ENCODE measurements at regions not wholly inside any gene's neighbourhood (a gene's known extent, or its start where the extent isn't known, plus 50 kb on each side); places are given as distances from the start of the nearest gene placed in this dataset.

- H3K9me3 ChIP-seq: no peaks in the 10 kb centered on the region
- WGBS, 2 donors: 86 to 93% methylated on average over 14 of the region's 14 CpGs
- no peaks in the 10 kb centered on the region for H3K4me1 ChIP-seq
- H3K36me3 ChIP-seq: no peaks in the 10 kb centered on the region
- H3K27me3 ChIP-seq: no peaks in the 10 kb centered on the region
- H3K27ac ChIP-seq: no peak overlapping the region
- H3K4me3 ChIP-seq: no peak overlapping the region
- no peak for TF ChIP-seq POLR2AphosphoS5 (IDR thresholded peaks at IDR 0.05)
- no peak for TF ChIP-seq POLR2A (IDR thresholded peaks at IDR 0.05)
- no peak for TF ChIP-seq EP300 (IDR thresholded peaks at IDR 0.05)
- TF ChIP-seq, protein P1, sequence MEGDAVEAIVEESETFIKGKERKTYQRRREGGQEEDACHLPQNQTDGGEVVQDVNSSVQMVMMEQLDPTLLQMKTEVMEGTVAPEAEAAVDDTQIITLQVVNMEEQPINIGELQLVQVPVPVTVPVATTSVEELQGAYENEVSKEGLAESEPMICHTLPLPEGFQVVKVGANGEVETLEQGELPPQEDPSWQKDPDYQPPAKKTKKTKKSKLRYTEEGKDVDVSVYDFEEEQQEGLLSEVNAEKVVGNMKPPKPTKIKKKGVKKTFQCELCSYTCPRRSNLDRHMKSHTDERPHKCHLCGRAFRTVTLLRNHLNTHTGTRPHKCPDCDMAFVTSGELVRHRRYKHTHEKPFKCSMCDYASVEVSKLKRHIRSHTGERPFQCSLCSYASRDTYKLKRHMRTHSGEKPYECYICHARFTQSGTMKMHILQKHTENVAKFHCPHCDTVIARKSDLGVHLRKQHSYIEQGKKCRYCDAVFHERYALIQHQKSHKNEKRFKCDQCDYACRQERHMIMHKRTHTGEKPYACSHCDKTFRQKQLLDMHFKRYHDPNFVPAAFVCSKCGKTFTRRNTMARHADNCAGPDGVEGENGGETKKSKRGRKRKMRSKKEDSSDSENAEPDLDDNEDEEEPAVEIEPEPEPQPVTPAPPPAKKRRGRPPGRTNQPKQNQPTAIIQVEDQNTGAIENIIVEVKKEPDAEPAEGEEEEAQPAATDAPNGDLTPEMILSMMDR (IDR thresholded peaks at IDR 0.05): no peak
- intact Hi-C loops (cut with DNase I): loop anchor here (5.0 kb wide), 2 partner anchors 219 to 364 kb away; partner anchors contain the start of gene CEP43
- DNase-seq: no peak
Observed at GRCh38 chr6:166778776-166779175, 151.7 kb upstream of the RPS6KA2 start.

- 89 to 92% methylated on average over 9 of the region's 9 CpGs for WGBS, 2 donors
- Histone ChIP-seq H3K27me3 (no peaks in the 10 kb centered on the region), H3K9me3 (no peaks in the 10 kb centered on the region), H3K27ac (no peak overlapping the region), H3K4me3 (no peak overlapping the region), H3K36me3 (no peaks in the 10 kb centered on the region), H3K4me1 (no peaks in the 10 kb centered on the region)
- no peak for DNase-seq
- TF ChIP-seq POLR2A (IDR thresholded peaks at IDR 0.05) (no peak), EP300 (IDR thresholded peaks at IDR 0.05) (no peak), POLR2AphosphoS5 (IDR thresholded peaks at IDR 0.05) (no peak)
- TF ChIP-seq, protein P1 (IDR thresholded peaks at IDR 0.05): no peak
- intact Hi-C loops (cut with DNase I): loop anchor here (5.0 kb wide), 2 partner anchors 219 to 364 kb away; partner anchors contain the start of gene CEP43
Observed at GRCh38 chr6:166778046-166778445, 151.0 kb upstream of the RPS6KA2 start.

DNA sequence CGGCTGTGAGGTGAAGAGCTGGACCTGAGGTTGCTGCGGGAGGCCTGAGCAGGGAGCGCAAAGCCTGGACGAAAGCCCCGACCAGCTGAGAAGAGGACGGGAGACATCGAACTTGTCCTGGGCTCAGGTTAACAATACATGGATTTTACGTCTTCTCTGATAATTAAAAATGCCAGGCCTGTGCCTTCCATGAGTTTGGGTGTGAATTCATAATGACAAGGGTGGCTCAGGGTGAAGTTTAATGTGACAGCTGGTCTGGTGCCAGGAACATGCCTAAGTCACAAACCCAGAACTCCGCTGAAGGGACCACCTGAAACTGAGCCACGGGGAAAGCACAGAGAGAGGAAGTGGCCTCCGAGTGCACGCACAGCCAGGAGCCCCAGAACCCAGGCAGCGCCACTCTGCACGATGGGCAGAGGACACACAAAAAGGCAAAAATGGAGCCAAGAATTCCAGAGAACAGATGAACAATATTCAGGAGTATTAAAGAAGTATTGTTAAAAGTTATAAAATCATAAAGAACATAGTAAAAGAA is 150.1 kb upstream of the RPS6KA2 start:
- no peaks in the 10 kb centered on the region for H3K36me3 ChIP-seq
- intact Hi-C loops (cut with DNase I): loop anchor here (5.0 kb wide), 2 partner anchors 220 to 365 kb away; partner anchors contain the start of gene CEP43
- 79% methylated on average over 14 of the region's 14 CpGs for WGBS, 2 donors
- no peak for DNase-seq
- no peaks in the 10 kb centered on the region for H3K27me3 ChIP-seq
- no peak overlapping the region for H3K27ac ChIP-seq
- no peaks in the 10 kb centered on the region for H3K9me3 ChIP-seq
- TF ChIP-seq EP300 (IDR thresholded peaks at IDR 0.05) (no peak), POLR2A (IDR thresholded peaks at IDR 0.05) (no peak), POLR2AphosphoS5 (IDR thresholded peaks at IDR 0.05) (no peak)
- TF ChIP-seq, protein P1 (IDR thresholded peaks at IDR 0.05): no peak
- H3K4me3 ChIP-seq: no peak overlapping the region
- no peaks in the 10 kb centered on the region for H3K4me1 ChIP-seq

GRCh38 chr6:166776571-166776970 is 149.5 kb upstream of the RPS6KA2 start:
- no peaks in the 10 kb centered on the region for H3K36me3 ChIP-seq
- no peaks in the 10 kb centered on the region for H3K4me1 ChIP-seq
- no peak overlapping the region for H3K27ac ChIP-seq
- no peak for DNase-seq
- H3K27me3 ChIP-seq: no peaks in the 10 kb centered on the region
- no peak overlapping the region for H3K4me3 ChIP-seq
- H3K9me3 ChIP-seq: no peaks in the 10 kb centered on the region
- intact Hi-C loops (cut with DNase I): loop anchor here (5.0 kb wide), 2 partner anchors 221 to 366 kb away; partner anchors contain the start of gene CEP43
- TF ChIP-seq POLR2AphosphoS5 (IDR thresholded peaks at IDR 0.05) (no peak), EP300 (IDR thresholded peaks at IDR 0.05) (no peak), POLR2A (IDR thresholded peaks at IDR 0.05) (no peak)
- TF ChIP-seq, protein P1 (IDR thresholded peaks at IDR 0.05): no peak
- 86 to 88% methylated on average over 12 of the region's 12 CpGs for WGBS, 2 donors

- H3K4me1 ChIP-seq: no peaks in the 10 kb centered on the region
- WGBS, 2 donors: 84 to 87% methylated on average over 9 of the region's 9 CpGs
- H3K27me3 ChIP-seq: no peaks in the 10 kb centered on the region
- H3K4me3 ChIP-seq: peak overlapping the region in 1 of 4 donors; percentile 18
- no peak for DNase-seq
- intact Hi-C loops (cut with DNase I): loop anchor here (5.0 kb wide), 2 partner anchors 221 to 366 kb away; partner anchors contain the start of gene CEP43
- TF ChIP-seq POLR2A (IDR thresholded peaks at IDR 0.05) (no peak), EP300 (IDR thresholded peaks at IDR 0.05) (no peak), POLR2AphosphoS5 (IDR thresholded peaks at IDR 0.05) (no peak)
- TF ChIP-seq, protein P1 (IDR thresholded peaks at IDR 0.05): no peak
- no peak overlapping the region for H3K27ac ChIP-seq
- no peaks in the 10 kb centered on the region for H3K36me3 ChIP-seq
- H3K9me3 ChIP-seq: no peaks in the 10 kb centered on the region
Observed at GRCh38 chr6:166775923-166776220, 148.8 kb upstream of the RPS6KA2 start.
